ENCODE measurements at regions not wholly inside any gene's neighbourhood (a gene's known extent, or its start where the extent isn't known, plus 50 kb on each side); places are given as distances from the start of the nearest gene placed in this dataset.

GRCh38 chr2:8317418-8317817 is 364.4 kb upstream of the ID2 start:
- Histone ChIP-seq H3K4me1 (ENCODE audit: control insufficient read depth in 2 of 2, insufficient read depth in 2 of 2, low read length in 2 of 2) (peaks cover 4 to 18% of the 10 kb centered on the region in 2 donors), H3K9me3 (ENCODE audit: control insufficient read depth in 2 of 2, low read length in 2 of 2) (no peaks in the 10 kb centered on the region), H3K4me3 (ENCODE audit: low read length in 2 of 2) (no peak overlapping the region), H3K27me3 (ENCODE audit: control insufficient read depth in 2 of 2, insufficient read depth in 2 of 2, low read length in 2 of 2) (no peaks in the 10 kb centered on the region), H3K27ac (ENCODE audit: low read depth in 2 of 2, low read length in 2 of 2) (no peak overlapping the region), H3K36me3 (ENCODE audit: control insufficient read depth in 2 of 2, insufficient read depth in 2 of 2, low read length in 2 of 2) (no peaks in the 10 kb centered on the region), H3K9ac (ENCODE audit: low read depth in 1 of 2, low read length in 2 of 2) (no peak overlapping the region)

GRCh38 chr2:8319219-8319618 is 362.6 kb upstream of the ID2 start:
- no peaks in the 10 kb centered on the region for H3K9me3 ChIP-seq (ENCODE audit: control insufficient read depth in 2 of 2, low read length in 2 of 2)
- no peaks in the 10 kb centered on the region for H3K36me3 ChIP-seq (ENCODE audit: control insufficient read depth in 2 of 2, insufficient read depth in 2 of 2, low read length in 2 of 2)
- H3K27me3 ChIP-seq (ENCODE audit: control insufficient read depth in 2 of 2, insufficient read depth in 2 of 2, low read length in 2 of 2): no peaks in the 10 kb centered on the region
- H3K27ac ChIP-seq (ENCODE audit: low read depth in 2 of 2, low read length in 2 of 2): no peak overlapping the region
- peaks cover 0 to 1% of the 10 kb centered on the region in 2 donors for H3K4me1 ChIP-seq (ENCODE audit: control insufficient read depth in 2 of 2, insufficient read depth in 2 of 2, low read length in 2 of 2)
- no peak overlapping the region for H3K9ac ChIP-seq (ENCODE audit: low read depth in 1 of 2, low read length in 2 of 2)
- no peak overlapping the region for H3K4me3 ChIP-seq (ENCODE audit: low read length in 2 of 2)

DNA sequence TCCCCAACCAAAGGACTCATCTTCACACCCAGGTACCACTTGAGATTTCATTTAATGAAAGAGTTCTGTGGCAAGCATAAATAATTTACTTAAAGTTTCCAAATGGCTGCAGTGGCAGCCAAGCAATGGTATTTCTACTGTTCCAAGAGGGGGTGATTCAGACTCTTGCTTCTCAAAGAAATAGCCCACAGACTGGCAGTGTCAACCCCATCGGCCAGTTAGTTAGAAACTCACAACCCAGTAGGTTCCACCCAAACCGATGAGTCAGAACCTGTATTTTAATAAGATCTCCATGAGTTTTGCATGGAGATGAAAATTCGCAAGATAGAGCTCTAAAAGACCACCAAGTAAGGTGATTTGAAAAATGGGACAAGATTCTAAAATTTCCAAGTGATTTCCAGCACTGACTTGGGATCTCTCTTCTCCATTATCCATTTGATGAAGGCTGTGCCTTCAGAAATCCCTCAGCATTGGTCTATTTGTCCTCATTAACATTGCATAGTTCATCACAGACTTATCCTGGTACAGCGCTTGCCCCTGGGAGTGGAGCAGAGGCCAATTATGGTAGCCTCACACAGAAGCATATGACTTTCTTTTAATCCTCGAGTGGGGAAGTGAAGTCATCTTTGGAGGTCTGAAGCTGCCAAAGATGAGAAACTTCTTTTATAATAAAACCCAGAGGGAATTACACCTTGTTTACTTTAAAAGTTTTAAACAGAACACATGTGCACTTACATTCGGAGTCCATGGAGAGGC is 361.4 kb upstream of the ID2 start:
- no peaks in the 10 kb centered on the region for H3K36me3 ChIP-seq (ENCODE audit: control insufficient read depth in 2 of 2, insufficient read depth in 2 of 2, low read length in 2 of 2)
- no peak overlapping the region for H3K4me3 ChIP-seq (ENCODE audit: low read length in 2 of 2)
- no peaks in the 10 kb centered on the region for H3K9me3 ChIP-seq (ENCODE audit: control insufficient read depth in 2 of 2, low read length in 2 of 2)
- no peaks in the 10 kb centered on the region for H3K27me3 ChIP-seq (ENCODE audit: control insufficient read depth in 2 of 2, insufficient read depth in 2 of 2, low read length in 2 of 2)
- no peaks in the 10 kb centered on the region for H3K4me1 ChIP-seq (ENCODE audit: control insufficient read depth in 2 of 2, insufficient read depth in 2 of 2, low read length in 2 of 2)
- no peak overlapping the region for H3K9ac ChIP-seq (ENCODE audit: low read depth in 1 of 2, low read length in 2 of 2)
- no peak overlapping the region for H3K27ac ChIP-seq (ENCODE audit: low read depth in 2 of 2, low read length in 2 of 2)

GRCh38 chr2:8322634-8323033 is 359.2 kb upstream of the ID2 start:
- Histone ChIP-seq H3K9ac (ENCODE audit: low read depth in 1 of 2, low read length in 2 of 2) (no peak overlapping the region), H3K27me3 (ENCODE audit: control insufficient read depth in 2 of 2, insufficient read depth in 2 of 2, low read length in 2 of 2) (no peaks in the 10 kb centered on the region), H3K36me3 (ENCODE audit: control insufficient read depth in 2 of 2, insufficient read depth in 2 of 2, low read length in 2 of 2) (no peaks in the 10 kb centered on the region), H3K4me1 (ENCODE audit: control insufficient read depth in 2 of 2, insufficient read depth in 2 of 2, low read length in 2 of 2) (no peaks in the 10 kb centered on the region), H3K9me3 (ENCODE audit: control insufficient read depth in 2 of 2, low read length in 2 of 2) (no peaks in the 10 kb centered on the region), H3K27ac (ENCODE audit: low read depth in 2 of 2, low read length in 2 of 2) (no peak overlapping the region), H3K4me3 (ENCODE audit: low read length in 2 of 2) (no peak overlapping the region)

GRCh38 chr2:8324164-8324856 is 357.5 kb upstream of the ID2 start:
- Histone ChIP-seq H3K9ac (ENCODE audit: low read depth in 1 of 2, low read length in 2 of 2) (no peak overlapping the region), H3K36me3 (ENCODE audit: control insufficient read depth in 2 of 2, insufficient read depth in 2 of 2, low read length in 2 of 2) (no peaks in the 10 kb centered on the region), H3K4me3 (ENCODE audit: low read length in 2 of 2) (no peak overlapping the region), H3K27ac (ENCODE audit: low read depth in 2 of 2, low read length in 2 of 2) (no peak overlapping the region), H3K27me3 (ENCODE audit: control insufficient read depth in 2 of 2, insufficient read depth in 2 of 2, low read length in 2 of 2) (no peaks in the 10 kb centered on the region), H3K9me3 (ENCODE audit: control insufficient read depth in 2 of 2, low read length in 2 of 2) (no peaks in the 10 kb centered on the region), H3K4me1 (ENCODE audit: control insufficient read depth in 2 of 2, insufficient read depth in 2 of 2, low read length in 2 of 2) (no peaks in the 10 kb centered on the region)

DNA sequence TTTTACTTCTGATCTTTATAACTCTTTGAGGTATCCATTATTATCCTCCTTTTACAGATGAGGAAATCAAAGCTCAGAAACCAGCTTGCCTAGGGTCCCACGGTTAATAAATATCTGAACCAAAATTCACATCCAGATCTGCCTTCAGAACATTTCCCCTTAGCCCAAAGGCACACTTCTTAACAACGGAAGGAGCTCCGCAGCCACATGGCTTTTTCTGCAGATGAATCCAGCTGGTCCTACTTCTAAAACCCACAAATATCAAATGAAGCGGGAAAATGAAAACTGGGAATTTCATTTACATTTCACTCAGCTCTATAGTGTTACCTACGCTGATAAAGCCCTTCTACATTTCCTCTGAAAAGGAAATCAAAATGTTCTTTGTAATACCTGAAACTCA is 357.0 kb upstream of the ID2 start:
- no peak overlapping the region for H3K4me3 ChIP-seq (ENCODE audit: low read length in 2 of 2)
- H3K36me3 ChIP-seq (ENCODE audit: control insufficient read depth in 2 of 2, insufficient read depth in 2 of 2, low read length in 2 of 2): no peaks in the 10 kb centered on the region
- no peaks in the 10 kb centered on the region for H3K4me1 ChIP-seq (ENCODE audit: control insufficient read depth in 2 of 2, insufficient read depth in 2 of 2, low read length in 2 of 2)
- H3K9ac ChIP-seq (ENCODE audit: low read depth in 1 of 2, low read length in 2 of 2): no peak overlapping the region
- H3K27ac ChIP-seq (ENCODE audit: low read depth in 2 of 2, low read length in 2 of 2): no peak overlapping the region
- no peaks in the 10 kb centered on the region for H3K27me3 ChIP-seq (ENCODE audit: control insufficient read depth in 2 of 2, insufficient read depth in 2 of 2, low read length in 2 of 2)
- no peaks in the 10 kb centered on the region for H3K9me3 ChIP-seq (ENCODE audit: control insufficient read depth in 2 of 2, low read length in 2 of 2)

- H3K27me3 ChIP-seq (ENCODE audit: control insufficient read depth in 2 of 2, insufficient read depth in 2 of 2, low read length in 2 of 2): no peaks in the 10 kb centered on the region
- H3K36me3 ChIP-seq (ENCODE audit: control insufficient read depth in 2 of 2, insufficient read depth in 2 of 2, low read length in 2 of 2): no peaks in the 10 kb centered on the region
- no peaks in the 10 kb centered on the region for H3K9me3 ChIP-seq (ENCODE audit: control insufficient read depth in 2 of 2, low read length in 2 of 2)
- H3K9ac ChIP-seq (ENCODE audit: low read depth in 1 of 2, low read length in 2 of 2): no peak overlapping the region
- no peak overlapping the region for H3K27ac ChIP-seq (ENCODE audit: low read depth in 2 of 2, low read length in 2 of 2)
- no peaks in the 10 kb centered on the region for H3K4me1 ChIP-seq (ENCODE audit: control insufficient read depth in 2 of 2, insufficient read depth in 2 of 2, low read length in 2 of 2)
- H3K4me3 ChIP-seq (ENCODE audit: low read length in 2 of 2): no peak overlapping the region
Measured at GRCh38 chr2:8327371-8328100, 354.3 kb upstream of the ID2 start.

DNA sequence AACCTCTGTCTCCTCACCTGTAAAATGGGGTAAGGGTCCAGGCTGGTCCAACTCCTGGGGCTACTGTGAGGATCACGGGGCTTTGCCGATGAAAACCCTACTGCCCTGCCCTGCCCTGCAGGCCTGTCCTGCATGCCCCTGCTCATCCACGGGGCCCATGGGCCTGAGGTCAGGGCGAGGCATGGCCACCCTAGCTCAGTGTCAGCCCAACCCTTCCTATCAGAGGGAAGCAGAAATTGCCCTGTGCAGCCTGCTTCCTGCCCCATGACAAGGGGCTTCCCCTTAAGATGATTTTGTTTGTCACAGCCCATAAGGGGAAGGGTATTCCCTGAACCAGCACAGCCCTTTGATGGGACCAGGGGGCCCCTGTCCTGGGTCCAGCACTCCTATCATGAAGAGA is 353.6 kb upstream of the ID2 start:
- Histone ChIP-seq H3K27me3 (ENCODE audit: control insufficient read depth in 2 of 2, insufficient read depth in 2 of 2, low read length in 2 of 2) (no peaks in the 10 kb centered on the region), H3K36me3 (ENCODE audit: control insufficient read depth in 2 of 2, insufficient read depth in 2 of 2, low read length in 2 of 2) (no peaks in the 10 kb centered on the region), H3K9me3 (ENCODE audit: control insufficient read depth in 2 of 2, low read length in 2 of 2) (no peaks in the 10 kb centered on the region), H3K4me1 (ENCODE audit: control insufficient read depth in 2 of 2, insufficient read depth in 2 of 2, low read length in 2 of 2) (no peaks in the 10 kb centered on the region), H3K27ac (ENCODE audit: low read depth in 2 of 2, low read length in 2 of 2) (no peak overlapping the region), H3K9ac (ENCODE audit: low read depth in 1 of 2, low read length in 2 of 2) (no peak overlapping the region), H3K4me3 (ENCODE audit: low read length in 2 of 2) (no peak overlapping the region)

GRCh38 chr2:8329660-8330622 is 351.9 kb upstream of the ID2 start:
- Histone ChIP-seq H3K4me1 (ENCODE audit: control insufficient read depth in 2 of 2, insufficient read depth in 2 of 2, low read length in 2 of 2) (no peaks in the 10 kb centered on the region), H3K9ac (ENCODE audit: low read depth in 1 of 2, low read length in 2 of 2) (no peak overlapping the region), H3K9me3 (ENCODE audit: control insufficient read depth in 2 of 2, low read length in 2 of 2) (no peaks in the 10 kb centered on the region), H3K4me3 (ENCODE audit: low read length in 2 of 2) (no peak overlapping the region), H3K27ac (ENCODE audit: low read depth in 2 of 2, low read length in 2 of 2) (no peak overlapping the region), H3K27me3 (ENCODE audit: control insufficient read depth in 2 of 2, insufficient read depth in 2 of 2, low read length in 2 of 2) (no peaks in the 10 kb centered on the region), H3K36me3 (ENCODE audit: control insufficient read depth in 2 of 2, insufficient read depth in 2 of 2, low read length in 2 of 2) (no peaks in the 10 kb centered on the region)
